HG02943 (cell line): ENCODE measurements at regions not wholly inside any gene's neighbourhood (a gene's known extent, or its start where the extent isn't known, plus 50 kb on each side); places are given as distances from the start of the nearest gene placed in this dataset.
"Not testable (repeated sequence)": the region's sequence is repeated elsewhere in the genome, so short reads cannot be mapped to it uniquely, and the experiment has no call there.

ENCODE experiments used
- ATAC-seq: cut with Tn5 transposase; IDR thresholded peaks from one replicate; pipeline ENCODE4 v1.9.1; 2021; ENCODE audit warnings: mild to moderate bottlenecking, low read depth, moderate library complexity; ENCODE audit not compliant: unreplicated experiment

DNA sequence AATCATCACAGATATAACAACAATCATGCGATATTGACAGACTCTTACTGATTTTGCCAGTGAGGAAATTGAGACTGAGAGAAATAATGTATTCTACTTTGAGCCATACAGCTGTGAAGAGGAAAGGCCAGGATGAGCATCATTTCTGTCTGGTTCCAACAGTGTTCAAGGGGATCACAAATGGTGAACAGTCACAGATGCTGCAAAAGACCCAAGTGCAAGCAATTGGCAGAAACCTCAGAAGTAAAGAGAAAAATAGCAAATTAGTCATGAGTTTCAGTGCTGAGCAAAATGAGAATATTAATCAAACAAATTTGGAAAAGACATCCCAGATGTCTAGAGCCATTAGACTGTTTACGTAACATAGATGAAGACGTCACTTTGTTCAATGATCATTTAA is 114.1 kb downstream of the RAB38 start:
- ATAC-seq = no peak

DNA sequence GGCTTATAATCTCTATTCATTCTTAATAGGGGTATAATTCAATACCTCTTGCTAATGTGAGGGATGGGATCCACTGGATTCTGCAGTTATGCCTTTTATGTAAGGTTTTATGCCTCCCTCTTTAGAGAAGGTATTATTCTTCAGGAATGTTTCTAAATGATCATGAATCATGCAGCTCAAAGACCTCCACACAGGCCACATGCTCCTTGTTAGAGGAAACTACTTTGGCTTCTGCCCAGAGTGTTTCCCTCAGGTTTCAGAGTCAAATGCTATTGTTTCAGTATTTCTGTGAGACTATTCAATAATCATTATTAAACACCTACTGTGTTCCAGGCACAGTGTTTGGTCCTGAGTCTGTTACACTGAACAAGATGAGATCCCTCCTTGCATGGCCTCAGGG is 115.9 kb downstream of the RAB38 start:
- ATAC-seq = no peak

DNA sequence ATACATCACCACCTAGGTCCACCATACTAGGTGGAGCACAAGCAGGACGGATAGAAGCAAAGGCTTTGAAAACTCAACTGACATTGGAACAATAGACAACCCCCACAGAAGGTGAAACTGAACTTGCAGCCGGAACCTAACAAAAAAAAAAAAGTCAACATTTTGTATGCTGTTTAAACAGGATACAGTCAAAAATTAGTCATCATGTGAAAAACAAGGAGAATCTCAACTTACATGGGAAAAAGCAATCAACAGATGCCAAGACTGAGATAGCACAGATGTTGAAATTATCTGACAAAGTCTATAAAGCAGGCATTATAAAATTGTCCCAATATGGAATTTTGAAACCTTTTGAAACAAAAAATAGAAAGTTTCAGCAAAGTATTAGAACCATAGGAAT is 123.8 kb downstream of the RAB38 start:
- ATAC-seq = no peak

DNA sequence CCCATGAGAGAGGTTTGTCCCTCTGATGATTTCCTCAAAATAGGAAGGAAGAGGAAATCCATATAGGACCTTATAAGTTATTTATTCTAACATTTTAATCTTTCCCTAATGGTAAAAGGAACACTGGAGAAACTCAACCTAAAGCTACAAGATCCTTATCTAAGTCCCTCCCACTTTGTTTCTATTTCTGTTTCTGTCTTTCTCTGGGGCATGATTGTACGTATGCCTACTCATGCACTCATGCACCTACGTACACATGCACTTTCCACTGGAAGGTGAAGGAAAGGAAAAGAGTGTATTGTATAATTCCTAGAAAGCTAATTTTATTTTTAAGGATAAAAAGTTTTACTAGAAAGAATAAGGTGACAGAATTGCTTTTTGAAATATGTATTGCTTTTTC is 125.0 kb downstream of the RAB38 start:
- no peak for ATAC-seq

DNA sequence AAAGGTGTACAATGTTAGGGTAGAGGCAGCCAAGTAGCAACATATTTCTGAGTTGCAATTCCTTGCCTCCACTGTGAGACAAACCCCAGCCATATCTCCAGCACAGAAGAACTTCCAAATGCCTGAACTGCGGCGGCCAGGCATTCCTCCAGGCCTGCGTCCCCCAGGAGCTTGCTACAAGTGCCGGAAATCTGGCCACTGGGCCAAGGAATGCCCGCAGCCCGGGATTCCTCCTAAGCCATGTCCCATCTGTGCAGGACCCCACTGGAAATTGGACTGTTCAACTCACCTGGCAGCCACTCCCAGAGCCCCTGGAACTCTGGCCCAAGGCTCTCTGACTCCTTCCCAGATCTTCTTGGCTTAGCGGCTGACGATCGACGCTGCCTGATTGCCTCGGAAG is 130.0 kb downstream of the RAB38 start:
- not testable (repeated sequence) for ATAC-seq

DNA sequence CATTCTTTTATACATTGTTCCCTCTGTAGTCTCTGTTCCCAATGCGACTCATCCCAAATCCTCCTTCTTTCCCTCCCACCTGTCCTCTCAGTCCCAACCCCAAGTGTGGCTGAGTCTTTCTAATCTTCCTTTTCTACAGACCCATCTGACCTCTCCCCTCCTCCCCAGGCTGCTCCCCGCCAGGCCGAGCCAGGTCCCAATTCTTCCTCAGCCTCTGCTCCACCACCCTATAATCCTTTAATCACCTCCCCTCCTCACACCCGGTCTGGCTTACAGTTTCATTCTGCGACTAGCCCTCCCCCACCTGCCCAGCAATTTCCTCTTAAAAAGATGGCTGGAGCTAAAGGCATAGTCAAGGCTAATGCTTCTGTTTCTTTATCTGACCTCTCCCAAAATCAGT is 130.6 kb downstream of the RAB38 start:
- not testable (repeated sequence) for ATAC-seq

DNA sequence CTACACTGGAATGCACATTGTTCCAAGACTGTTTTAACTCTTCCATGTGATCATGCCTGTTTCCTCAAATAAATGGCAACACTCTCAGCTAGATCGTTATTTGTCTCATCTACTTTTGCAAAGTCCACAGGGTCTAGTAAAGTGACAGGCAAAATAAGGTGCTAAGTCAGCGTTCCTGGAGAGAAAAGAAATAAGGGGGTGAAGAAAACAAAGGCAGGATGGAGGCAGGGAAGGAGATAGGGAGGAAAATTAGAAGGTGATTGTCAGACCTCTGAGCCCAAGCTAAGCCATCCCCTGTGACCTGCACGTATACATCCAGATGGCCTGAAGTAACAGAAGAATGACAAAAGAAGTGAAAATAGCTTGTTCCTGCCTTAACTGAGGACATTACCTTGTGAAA is 132.1 kb downstream of the RAB38 start:
- no peak for ATAC-seq

DNA sequence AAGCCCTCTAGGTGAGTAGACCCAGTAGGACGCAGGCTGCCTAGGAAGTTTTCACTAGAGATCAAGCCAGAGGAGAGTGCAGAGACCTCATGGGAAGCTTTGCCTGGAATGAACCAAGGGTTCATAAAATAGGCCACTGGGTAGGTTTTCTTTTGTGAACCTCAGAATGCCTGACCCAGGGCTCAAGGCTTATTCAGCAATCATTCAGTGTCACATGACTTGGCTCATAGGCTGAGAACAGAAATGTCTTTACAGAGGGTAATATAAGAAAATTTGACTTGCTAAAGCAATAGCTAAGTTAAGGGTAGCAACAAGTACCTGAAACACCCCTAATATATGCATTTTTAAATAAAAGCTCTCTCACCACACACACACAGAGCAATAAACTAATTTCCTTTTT is 132.6 kb downstream of the RAB38 start:
- ATAC-seq = no peak

DNA sequence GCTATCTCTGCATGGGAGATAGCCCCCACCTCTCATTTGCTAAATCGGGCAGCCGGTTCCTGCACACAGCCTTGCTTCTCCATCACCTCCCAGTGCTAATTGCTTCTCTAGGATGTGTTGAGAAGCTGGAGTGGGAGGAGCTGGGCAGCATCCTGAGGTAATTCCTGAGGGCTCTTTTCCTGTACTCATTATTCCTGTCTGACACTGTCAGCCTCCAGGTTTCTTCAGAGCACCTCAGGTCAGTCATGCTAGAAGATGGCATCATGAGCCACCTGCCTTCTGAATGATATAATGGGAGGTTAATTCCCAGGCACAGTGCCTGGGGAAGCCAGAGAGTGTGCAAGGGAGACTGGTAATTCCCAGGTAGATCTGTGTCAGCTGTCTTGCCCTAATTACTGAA is 133.0 kb downstream of the RAB38 start:
- ATAC-seq = no peak

DNA sequence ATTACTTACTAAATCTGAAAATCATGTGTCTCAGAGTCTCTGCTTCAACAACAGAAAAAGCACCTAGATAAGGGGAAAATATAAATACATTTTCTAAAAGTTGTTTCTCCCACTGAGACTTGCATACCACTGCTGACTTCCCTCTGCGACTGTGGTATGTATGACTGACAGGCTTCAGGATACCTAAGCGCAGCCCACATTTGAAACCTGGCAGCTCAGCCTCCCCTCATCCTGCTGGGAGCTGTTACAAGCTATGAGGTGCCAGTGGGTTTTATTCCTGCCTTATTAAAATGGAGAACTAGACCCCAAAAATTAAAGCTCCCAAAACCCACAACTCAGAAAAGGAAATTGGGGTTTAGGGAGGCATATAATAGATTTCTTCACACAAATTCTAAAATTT is 133.6 kb downstream of the RAB38 start:
- no peak for ATAC-seq

DNA sequence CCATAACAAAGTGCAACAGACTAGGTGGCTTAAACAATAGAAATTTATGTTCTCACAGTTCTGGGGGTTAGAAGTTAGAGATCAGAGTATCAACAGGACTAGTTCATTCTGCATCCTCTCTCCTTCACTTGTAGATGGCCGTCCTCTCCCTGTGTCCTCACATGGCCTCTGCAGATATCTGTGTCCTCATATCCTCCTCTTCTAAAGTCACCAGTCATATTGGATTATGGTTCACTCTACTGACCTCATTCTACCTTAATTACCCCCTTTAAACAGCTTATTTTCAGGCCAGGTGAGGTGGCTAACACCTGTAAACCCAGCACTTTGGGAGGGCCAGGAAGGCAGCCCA is 135.1 kb downstream of the RAB38 start:
- no peak for ATAC-seq

DNA sequence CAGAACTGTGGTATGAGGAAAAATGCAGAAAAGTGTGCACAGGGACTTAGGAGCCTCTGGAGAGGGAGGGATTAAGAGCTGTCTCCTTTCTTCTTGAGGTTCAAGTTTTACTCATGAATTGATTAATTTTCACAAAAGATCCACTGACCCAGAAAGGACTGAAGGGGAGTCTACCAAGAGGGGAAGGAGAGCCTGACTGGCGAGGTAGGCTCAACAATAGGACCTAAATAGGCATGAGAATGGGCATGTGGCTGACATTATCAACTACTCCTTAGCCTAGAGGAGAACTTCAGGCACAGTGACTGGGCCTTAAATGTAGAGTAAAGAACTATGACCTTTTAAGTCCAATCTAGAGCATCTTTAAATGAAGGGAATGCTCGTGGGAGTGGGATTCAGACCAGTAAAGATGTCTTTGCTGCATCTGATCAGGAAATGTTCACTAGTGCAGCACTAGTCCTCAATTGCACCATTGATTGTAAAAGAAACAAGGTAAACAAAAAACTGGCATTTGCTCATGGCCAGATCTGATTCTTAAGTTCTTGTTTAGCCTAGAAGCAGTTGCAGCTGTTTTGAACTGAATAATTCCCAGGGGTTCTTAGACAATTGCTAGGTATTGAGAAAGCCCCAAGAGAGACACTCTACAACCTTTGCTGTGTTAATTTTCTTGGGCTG is 135.6 kb downstream of the RAB38 start:
- ATAC-seq = no peak

DNA sequence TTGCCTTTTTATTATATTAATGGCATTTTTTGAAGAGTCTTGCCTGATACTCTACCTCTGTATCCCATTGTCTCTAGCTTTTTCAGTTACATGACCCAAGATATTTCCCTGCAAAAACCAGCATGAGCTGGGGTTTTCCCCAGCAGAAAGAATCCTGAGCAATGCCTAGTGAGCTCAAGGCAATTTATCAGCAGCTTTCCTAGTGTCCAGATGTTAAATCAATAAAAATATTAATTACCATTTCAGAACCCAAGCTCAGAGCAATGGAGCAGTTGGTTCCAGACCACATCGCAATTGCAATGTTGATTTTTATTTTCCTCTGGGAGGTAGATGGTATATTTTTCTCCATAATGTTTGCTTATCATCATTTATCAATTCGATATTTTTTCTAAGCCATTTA is 137.2 kb downstream of the RAB38 start:
- no peak for ATAC-seq

DNA sequence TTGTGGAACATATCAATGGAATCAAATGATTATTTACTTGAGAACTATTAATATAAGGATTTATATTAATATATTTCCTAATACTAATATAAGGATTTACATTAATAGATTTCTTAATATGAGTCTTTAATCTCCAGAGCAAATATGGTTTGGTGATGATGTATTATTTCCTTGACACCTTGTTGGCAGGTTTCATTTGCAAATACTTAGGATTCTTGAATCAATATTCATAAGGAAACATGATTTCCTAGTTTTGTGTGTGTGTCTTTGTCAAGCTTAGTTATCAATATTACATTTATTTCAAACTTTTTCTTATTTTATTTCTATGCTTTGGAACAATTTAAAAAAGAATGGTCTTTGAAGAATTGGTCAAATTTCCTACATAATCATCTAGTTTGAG is 138.5 kb downstream of the RAB38 start:
- no peak for ATAC-seq

DNA sequence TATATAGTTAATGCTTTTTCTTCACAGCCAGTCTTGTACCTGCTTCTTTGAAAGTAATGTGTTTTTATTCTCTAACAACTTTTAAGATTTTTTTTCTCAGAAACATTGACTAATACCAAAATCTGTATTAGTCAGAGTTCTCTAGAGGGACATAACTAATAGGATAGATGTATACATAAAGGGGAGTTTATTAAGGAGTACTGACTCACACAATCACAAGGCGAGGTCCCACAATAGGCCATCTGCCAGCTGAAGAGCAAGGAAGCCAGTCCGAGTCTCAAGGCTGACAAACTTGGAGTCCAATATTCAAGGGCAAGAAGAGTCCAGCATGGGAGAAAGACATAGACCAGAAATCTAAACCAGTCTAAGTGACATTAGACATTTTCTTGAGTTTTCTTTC is 140.0 kb downstream of the RAB38 start:
- ATAC-seq = no peak

DNA sequence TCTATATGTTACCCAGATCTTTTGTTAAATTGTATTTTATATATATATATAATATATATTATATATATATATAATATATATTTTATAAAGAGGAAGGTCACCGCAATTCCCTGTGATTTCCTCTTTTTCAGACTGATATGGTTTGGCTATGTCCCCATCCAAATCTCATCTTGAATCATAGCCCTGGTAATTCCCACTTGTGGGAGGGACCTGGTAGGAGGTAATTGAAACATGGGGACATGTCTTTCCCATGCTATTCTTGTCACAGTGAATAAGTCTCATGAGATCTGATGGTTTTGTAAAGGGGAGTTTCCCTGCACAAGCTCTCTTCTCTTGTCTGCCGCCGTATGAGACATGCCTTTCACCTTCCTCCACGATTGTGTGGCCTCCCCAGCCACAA is 157.6 kb downstream of the RAB38 start:
- ATAC-seq = no peak

DNA sequence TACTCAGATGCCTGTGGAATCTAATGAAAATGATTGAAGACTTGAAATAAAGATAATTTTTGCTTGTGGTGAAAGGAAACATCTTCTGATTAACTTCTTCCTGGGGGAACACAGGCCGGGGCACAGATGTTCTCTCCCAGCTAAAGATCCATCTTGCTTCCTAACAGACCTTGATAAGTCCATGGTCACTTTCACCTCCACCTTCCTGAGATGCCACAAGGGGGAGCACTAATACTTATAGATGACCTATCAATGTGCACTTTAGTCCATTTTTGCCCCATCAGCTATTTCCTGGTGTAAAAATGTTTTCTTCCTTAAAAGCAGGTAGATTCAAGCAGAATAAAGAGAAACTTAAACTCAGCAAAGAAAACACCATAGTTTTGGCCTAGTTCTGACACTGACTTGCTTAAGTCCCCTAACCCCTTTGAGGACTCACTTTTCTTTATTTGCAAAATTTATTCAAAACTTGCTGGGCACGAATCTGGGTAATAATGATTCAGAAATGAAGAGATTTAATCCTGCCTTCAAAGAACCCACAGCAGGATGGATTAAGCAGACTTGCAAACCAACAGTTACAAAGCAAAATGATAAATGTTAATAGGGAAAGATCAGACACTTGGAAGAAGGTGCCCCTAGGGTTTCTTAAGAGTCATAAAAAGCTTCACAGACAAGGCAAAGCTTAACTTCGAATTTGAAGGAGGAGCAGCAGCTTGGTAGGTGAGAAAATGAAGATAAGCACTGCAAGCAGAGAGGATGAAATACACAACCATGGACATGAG is 158.7 kb downstream of the RAB38 start:
- ATAC-seq = peak; percentile 80

DNA sequence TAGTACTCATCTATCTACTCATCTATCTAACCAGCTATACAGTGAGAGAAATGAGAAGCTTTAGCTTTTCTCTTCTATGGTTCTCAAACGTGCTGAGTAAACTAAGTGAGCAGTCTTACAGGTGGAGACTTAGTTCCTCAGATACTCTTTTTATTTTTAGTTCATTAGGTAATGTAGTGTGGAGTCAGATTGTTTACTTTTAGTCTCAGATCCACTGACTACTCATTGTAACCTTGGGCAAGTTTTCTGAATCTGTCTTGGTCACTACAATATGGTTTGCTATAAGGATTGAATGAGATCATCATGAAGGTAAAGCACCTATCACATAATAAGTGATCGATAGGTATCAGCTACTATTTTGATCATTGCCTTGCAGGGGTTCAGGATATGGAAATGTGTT is 160.1 kb downstream of the RAB38 start:
- no peak for ATAC-seq

DNA sequence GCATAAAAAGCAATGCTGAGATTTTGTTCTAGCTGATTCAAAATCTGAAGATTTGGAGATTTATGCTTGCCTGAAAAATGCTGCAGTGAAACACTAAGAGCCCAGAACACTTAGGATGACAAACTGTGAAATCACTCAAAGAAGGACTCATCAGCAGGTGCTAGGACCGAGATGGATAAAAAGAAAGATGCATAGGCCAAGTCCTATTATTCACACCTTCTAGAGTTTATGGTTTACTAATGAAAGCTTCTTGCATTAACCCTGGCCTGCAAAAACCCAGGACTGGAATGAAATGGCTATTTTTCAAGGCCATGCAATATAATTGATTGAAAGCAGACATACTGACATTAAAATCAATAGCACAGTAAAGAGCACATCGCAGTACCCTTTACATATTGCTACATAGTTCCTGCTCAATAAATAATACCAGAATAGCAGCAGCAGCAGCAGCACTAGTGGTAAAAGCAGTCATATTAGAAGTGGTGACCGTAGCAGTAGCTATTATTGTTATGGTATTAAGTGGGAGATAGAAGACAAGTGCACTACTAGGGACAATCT is 161.7 kb downstream of the RAB38 start:
- no peak for ATAC-seq

DNA sequence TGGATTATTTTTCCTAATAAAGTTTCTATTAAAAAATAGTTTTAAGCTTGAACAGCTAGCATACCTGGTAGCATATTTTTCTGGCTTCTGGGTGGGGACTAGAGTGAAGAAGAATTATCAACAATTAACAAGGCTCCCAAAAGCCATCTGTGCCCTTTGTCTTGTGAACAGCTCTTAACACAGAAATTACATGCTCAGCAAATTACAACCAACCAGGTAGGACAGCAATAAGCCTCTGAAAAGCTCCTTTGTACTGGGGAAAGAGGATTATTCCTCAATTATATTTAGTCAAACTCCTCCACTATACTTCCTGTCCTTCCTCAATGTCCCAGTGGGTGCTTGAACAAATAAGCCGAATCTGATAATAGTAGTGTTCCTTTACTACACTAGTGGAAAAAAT is 162.8 kb downstream of the RAB38 start:
- ATAC-seq = no peak

DNA sequence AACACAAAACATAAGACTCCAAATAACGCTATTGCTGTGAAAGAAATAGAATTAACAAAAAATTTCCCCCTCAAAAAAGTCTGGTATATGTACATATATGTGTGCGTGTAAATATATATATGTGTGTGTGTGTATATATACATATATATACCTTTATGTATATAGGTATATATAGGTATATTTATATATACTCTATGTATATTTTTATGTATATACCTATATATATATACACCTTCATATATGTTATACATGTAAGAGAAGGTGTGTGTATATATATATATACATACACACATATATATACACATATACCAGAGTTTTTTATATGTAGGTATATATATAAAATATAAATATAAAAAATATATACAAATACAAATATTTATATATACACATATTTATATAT is 199.2 kb downstream of the RAB38 start:
- ATAC-seq = no peak

DNA sequence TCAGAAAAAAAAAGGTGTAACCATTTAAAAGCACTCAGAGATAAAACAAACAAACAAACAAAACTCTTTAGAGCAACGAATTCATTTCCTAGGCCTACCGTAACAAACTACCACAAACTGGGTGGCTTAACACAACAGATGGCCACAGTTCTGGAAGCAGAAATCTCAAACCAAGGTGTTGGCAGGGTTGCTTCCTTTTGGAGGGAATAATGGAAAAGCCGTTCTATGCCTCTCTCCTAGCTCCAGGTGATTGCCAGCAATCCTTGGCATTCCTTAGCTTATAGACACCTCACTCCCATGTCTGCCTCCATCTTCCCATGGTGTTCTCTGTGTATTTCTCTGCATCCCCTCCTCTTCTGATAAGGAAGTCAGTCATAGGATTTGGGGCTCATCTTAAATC is 200.4 kb downstream of the RAB38 start:
- no peak for ATAC-seq
